ENCODE measurements at regions not wholly inside any gene's neighbourhood (a gene's known extent, or its start where the extent isn't known, plus 50 kb on each side); places are given as distances from the start of the nearest gene placed in this dataset.
"Not testable (repeated sequence)": the region's sequence is repeated elsewhere in the genome, so short reads cannot be mapped to it uniquely, and the experiment has no call there.

DNA sequence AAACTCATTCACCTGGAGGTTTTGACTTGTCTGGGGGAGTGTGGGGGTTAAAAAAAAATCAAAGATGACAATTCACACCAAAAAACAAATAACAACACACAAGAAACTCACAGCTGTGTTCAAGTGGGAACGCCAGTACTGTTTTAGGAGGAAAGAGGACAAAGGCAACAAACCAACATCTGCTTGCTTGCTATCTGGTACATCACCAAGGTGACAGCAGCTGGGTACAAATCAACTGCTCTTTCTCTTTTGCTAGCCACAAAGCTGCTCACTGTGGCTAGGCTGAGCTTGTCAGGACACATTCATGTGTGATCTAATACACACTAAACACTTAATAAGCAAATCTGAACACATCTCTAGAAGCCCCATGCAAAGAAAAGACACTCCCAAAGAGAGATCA lies 128.0 kb upstream of the RAP1B start:
- H3K4me3 ChIP-seq (replicated peaks; ENCODE audit: insufficient read depth, low read length) = no peak overlapping the region
- no peaks in the 10 kb centered on the region for H3K27me3 ChIP-seq (ENCODE audit: insufficient read depth, poor library complexity, severe bottlenecking)
- TF ChIP-seq POLR2AphosphoS5 (IDR thresholded peaks at IDR 0.05; ENCODE audit: low read depth) = no peak
- TF ChIP-seq, protein P1, sequence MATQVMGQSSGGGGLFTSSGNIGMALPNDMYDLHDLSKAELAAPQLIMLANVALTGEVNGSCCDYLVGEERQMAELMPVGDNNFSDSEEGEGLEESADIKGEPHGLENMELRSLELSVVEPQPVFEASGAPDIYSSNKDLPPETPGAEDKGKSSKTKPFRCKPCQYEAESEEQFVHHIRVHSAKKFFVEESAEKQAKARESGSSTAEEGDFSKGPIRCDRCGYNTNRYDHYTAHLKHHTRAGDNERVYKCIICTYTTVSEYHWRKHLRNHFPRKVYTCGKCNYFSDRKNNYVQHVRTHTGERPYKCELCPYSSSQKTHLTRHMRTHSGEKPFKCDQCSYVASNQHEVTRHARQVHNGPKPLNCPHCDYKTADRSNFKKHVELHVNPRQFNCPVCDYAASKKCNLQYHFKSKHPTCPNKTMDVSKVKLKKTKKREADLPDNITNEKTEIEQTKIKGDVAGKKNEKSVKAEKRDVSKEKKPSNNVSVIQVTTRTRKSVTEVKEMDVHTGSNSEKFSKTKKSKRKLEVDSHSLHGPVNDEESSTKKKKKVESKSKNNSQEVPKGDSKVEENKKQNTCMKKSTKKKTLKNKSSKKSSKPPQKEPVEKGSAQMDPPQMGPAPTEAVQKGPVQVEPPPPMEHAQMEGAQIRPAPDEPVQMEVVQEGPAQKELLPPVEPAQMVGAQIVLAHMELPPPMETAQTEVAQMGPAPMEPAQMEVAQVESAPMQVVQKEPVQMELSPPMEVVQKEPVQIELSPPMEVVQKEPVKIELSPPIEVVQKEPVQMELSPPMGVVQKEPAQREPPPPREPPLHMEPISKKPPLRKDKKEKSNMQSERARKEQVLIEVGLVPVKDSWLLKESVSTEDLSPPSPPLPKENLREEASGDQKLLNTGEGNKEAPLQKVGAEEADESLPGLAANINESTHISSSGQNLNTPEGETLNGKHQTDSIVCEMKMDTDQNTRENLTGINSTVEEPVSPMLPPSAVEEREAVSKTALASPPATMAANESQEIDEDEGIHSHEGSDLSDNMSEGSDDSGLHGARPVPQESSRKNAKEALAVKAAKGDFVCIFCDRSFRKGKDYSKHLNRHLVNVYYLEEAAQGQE (IDR thresholded peaks at IDR 0.05; ENCODE audit: insufficient replicate concordance, low read depth) = no peak
- TF ChIP-seq, protein P2, sequence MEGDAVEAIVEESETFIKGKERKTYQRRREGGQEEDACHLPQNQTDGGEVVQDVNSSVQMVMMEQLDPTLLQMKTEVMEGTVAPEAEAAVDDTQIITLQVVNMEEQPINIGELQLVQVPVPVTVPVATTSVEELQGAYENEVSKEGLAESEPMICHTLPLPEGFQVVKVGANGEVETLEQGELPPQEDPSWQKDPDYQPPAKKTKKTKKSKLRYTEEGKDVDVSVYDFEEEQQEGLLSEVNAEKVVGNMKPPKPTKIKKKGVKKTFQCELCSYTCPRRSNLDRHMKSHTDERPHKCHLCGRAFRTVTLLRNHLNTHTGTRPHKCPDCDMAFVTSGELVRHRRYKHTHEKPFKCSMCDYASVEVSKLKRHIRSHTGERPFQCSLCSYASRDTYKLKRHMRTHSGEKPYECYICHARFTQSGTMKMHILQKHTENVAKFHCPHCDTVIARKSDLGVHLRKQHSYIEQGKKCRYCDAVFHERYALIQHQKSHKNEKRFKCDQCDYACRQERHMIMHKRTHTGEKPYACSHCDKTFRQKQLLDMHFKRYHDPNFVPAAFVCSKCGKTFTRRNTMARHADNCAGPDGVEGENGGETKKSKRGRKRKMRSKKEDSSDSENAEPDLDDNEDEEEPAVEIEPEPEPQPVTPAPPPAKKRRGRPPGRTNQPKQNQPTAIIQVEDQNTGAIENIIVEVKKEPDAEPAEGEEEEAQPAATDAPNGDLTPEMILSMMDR (IDR thresholded peaks at IDR 0.05; ENCODE audit: insufficient read depth, low read length) = no peak
- no peak for TF ChIP-seq GABPA (IDR thresholded peaks at IDR 0.05; ENCODE audit: low read depth)
- no peak for TF ChIP-seq SPI1 (IDR thresholded peaks at IDR 0.05; ENCODE audit: borderline replicate concordance, low read depth)
- no peak for DNase-seq (ENCODE audit: low read depth in 1 of 2, low spot score in 1 of 2)
- no peak overlapping the region for H3K27ac ChIP-seq (replicated peaks)

DNA sequence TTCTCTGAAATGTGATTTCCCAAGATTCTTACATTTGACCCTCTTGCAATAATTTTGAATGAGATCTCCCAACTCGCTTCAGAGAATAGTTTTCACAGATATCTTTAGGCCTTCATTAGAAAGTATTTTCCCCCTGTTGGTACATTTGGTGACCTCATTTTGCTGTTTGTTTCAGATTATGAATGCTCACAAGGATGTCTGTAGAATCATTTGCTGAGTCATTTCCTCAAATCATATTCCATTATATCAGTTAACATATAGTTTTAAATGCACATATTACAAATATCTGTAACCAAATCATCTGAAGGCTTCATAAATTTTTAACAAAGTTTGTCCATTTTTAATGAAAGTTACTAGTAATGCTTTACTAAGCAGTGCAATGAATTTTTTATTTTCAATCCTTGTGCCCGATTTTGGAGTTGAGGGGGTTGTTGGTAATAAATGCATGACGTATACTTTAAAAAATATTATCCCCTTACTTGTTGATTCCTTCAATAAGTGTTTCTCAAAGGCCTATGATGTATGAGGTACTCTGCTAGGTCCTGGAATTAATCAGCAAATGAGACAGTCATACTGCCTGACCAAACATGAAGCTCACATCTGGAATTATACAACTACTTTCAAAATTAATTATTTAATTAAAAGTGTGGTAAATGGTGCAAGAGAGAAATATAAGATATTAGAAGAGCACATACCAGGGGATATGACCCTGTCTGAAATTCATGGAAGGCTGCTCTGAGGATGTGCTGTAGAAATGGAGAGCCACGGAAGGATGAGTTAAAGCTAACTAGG lies 126.9 kb upstream of the RAP1B start:
- H3K4me3 ChIP-seq (replicated peaks; ENCODE audit: insufficient read depth, low read length) = no peak overlapping the region
- TF ChIP-seq POLR2AphosphoS5 (IDR thresholded peaks at IDR 0.05; ENCODE audit: low read depth) (no peak), GABPA (IDR thresholded peaks at IDR 0.05; ENCODE audit: low read depth) (no peak), SPI1 (IDR thresholded peaks at IDR 0.05; ENCODE audit: borderline replicate concordance, low read depth) (no peak)
- TF ChIP-seq, protein P1 (IDR thresholded peaks at IDR 0.05; ENCODE audit: insufficient replicate concordance, low read depth) = no peak
- TF ChIP-seq, protein P2 (IDR thresholded peaks at IDR 0.05; ENCODE audit: insufficient read depth, low read length) = no peak
- no peak for DNase-seq (ENCODE audit: low read depth in 1 of 2, low spot score in 1 of 2)
- H3K27me3 ChIP-seq (ENCODE audit: insufficient read depth, poor library complexity, severe bottlenecking) = no peaks in the 10 kb centered on the region
- no peak overlapping the region for H3K27ac ChIP-seq (replicated peaks)

DNA sequence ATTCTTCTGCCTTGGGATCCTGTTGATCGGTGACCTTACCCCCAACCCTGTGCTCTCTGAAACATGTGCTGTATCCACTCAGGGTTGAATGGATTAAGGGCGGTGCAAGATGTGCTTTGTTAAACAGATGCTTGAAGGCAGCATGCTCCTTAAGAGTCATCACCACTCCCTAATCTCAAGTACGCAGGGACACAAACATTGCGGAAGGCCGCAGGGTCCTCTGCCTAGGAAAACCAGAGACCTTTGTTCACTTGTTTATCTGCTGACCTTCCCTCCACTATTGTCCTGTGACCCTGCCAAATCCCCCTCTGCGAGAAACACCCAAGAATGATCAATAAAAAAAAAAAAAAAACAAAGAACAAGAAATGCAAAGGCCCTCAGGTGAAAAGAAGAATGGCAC lies 126.1 kb upstream of the RAP1B start:
- not testable (repeated sequence) for DNase-seq (ENCODE audit: low read depth in 1 of 2, low spot score in 1 of 2); H3K27ac ChIP-seq (replicated peaks); H3K27me3 ChIP-seq (ENCODE audit: insufficient read depth, poor library complexity, severe bottlenecking); H3K4me3 ChIP-seq (replicated peaks; ENCODE audit: insufficient read depth, low read length)

DNA sequence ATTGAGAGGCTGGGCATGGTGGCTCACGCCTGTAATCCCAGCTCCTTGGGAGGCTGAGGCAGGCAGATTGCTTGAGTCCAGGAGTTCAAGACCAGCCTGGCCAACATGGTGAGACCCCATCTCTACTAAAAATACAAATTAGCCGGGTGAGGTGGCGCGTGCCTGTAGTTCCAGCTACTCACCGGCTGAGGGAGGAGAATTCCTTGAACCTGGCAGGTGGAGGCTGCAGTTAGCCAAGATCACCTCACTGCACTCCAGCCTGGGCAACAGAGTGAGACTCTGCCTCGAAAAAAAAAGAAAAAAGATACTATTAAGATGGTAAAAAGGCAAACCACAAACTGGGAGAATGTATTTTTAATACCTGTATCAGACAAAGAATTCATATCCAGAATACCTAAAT lies 124.2 kb upstream of the RAP1B start:
- H3K27me3 ChIP-seq (ENCODE audit: insufficient read depth, poor library complexity, severe bottlenecking); H3K27ac ChIP-seq (replicated peaks); DNase-seq (ENCODE audit: low read depth in 1 of 2, low spot score in 1 of 2); H3K4me3 ChIP-seq (replicated peaks; ENCODE audit: insufficient read depth, low read length): not testable (repeated sequence)

DNA sequence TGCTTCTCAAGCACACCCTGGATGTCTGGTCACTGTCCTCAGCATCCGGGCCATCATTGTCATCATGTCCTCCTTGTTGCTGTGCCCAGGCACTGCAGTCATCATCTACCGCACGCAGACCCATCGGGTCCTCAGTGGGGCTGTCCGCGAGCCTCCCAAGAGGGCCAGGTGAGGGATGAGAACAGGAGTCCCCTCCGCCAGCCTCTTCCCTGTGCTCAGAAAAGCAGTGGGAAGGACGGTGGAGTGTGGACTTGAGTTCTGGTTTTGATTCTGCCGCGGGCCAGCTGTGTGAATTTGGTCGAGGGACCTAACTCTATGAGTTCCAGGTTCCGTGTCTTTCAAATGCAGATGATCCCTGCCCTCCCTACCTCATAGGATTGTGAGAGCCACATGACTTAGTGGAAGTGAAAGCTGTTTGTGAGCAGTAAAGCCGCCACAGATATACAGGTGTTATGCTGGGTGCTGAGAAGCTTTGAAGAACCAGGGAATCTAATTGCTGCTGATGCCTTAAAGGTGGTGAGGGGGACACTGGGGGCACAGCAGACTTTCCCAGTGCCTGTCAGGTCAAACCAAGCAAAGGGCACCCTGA lies 122.9 kb upstream of the RAP1B start:
- no peak for DNase-seq (ENCODE audit: low read depth in 1 of 2, low spot score in 1 of 2)
- no peaks in the 10 kb centered on the region for H3K27me3 ChIP-seq (ENCODE audit: insufficient read depth, poor library complexity, severe bottlenecking)
- no peak overlapping the region for H3K27ac ChIP-seq (replicated peaks)
- TF ChIP-seq, protein P1 (IDR thresholded peaks at IDR 0.05; ENCODE audit: insufficient replicate concordance, low read depth) = no peak
- H3K4me3 ChIP-seq (replicated peaks; ENCODE audit: insufficient read depth, low read length) = no peak overlapping the region
